HG03139 (cell line): ENCODE measurements at regions not wholly inside any gene's neighbourhood (a gene's known extent, or its start where the extent isn't known, plus 50 kb on each side); places are given as distances from the start of the nearest gene placed in this dataset.

Experiments
- ATAC-seq: cut with Tn5 transposase; IDR thresholded peaks from one replicate; pipeline ENCODE4 v1.9.1; 2021; ENCODE audit not compliant: unreplicated experiment

GRCh38 chr14:98731286-98731685, 540.7 kb downstream of the BCL11B start:
- ATAC-seq, result no peak

GRCh38 chr14:98731701-98732100, 540.3 kb downstream of the BCL11B start:
- no peak for ATAC-seq

- ATAC-seq, result no peak
Measured at GRCh38 chr14:98733536-98733935, 538.5 kb downstream of the BCL11B start.

- no peak for ATAC-seq
Measured at GRCh38 chr14:98736701-98737338, 535.2 kb downstream of the BCL11B start.

- ATAC-seq, result no peak
Measured at GRCh38 chr14:98741523-98741922, 530.5 kb downstream of the BCL11B start.

- no peak for ATAC-seq
Measured at GRCh38 chr14:98742001-98742400, 530.0 kb downstream of the BCL11B start.

- no peak for ATAC-seq
Measured at GRCh38 chr14:98743536-98743935, 528.5 kb downstream of the BCL11B start.

- no peak for ATAC-seq
Measured at GRCh38 chr14:98748966-98749365, 523.0 kb downstream of the BCL11B start.

GRCh38 chr14:98751110-98751509, 520.9 kb downstream of the BCL11B start:
- ATAC-seq, result no peak

GRCh38 chr14:98752660-98753059, 519.3 kb downstream of the BCL11B start:
- ATAC-seq, result no peak

- no peak for ATAC-seq
Measured at GRCh38 chr14:98754343-98755020, 517.5 kb downstream of the BCL11B start.

GRCh38 chr14:98756749-98757148, 515.2 kb downstream of the BCL11B start:
- no peak for ATAC-seq

GRCh38 chr14:98758440-98758839, 513.6 kb downstream of the BCL11B start:
- ATAC-seq, result no peak

GRCh38 chr14:98761993-98762392, 510.0 kb downstream of the BCL11B start:
- no peak for ATAC-seq

- ATAC-seq, result no peak
Measured at GRCh38 chr14:98766818-98767217, 505.2 kb downstream of the BCL11B start.

GRCh38 chr14:98769326-98769725, 502.7 kb downstream of the BCL11B start:
- no peak for ATAC-seq

- ATAC-seq, result no peak
Measured at GRCh38 chr14:98770151-98770550, 501.8 kb downstream of the BCL11B start.

GRCh38 chr14:98773814-98774213, 498.2 kb downstream of the BCL11B start:
- no peak for ATAC-seq

- no peak for ATAC-seq
Measured at GRCh38 chr14:98775892-98776291, 496.1 kb downstream of the BCL11B start.

GRCh38 chr14:98782062-98782461, 489.9 kb downstream of the BCL11B start:
- ATAC-seq, result no peak

GRCh38 chr14:98785578-98785977, 486.4 kb downstream of the BCL11B start:
- ATAC-seq, result no peak

GRCh38 chr14:98786456-98786855, 485.5 kb downstream of the BCL11B start:
- no peak for ATAC-seq

GRCh38 chr14:98791661-98792060, 480.3 kb downstream of the BCL11B start:
- no peak for ATAC-seq
